IMR-90 (cell line): ENCODE measurements at regions not wholly inside any gene's neighbourhood (a gene's known extent, or its start where the extent isn't known, plus 50 kb on each side); places are given as distances from the start of the nearest gene placed in this dataset.

ENCODE experiments used
- ATAC-seq: fragments of 200-7000 bp; cut with Tn5 transposase; 2 replicates; pipeline ENCODE4 v1.9.1; 2020; ENCODE audit warnings: low read depth, mild to moderate bottlenecking, moderate library complexity
- BruUV-seq: library from RNA; stranded (reverse); fragments of 400-500 nt; replicated peaks from 2 replicates; lab custom pipeline; 2021; lab: Mats Ljungman, UMichigan
- CTCF ChIA-PET: fragments of 300-600 bp; formaldehyde crosslinking; extraction: SDS; loops from one replicate; lab custom pipeline; 2021; ENCODE audit warnings: antibody characterized with exemption; lab: Yijun Ruan, JAX
- POLR2A ChIA-PET: fragments of 300-600 bp; sonication (Branson Sonifier 250); formaldehyde crosslinking; loops from one replicate; lab custom pipeline; 2022; ENCODE audit warnings: antibody characterized with exemption; ENCODE audit not compliant: unreplicated experiment; lab: Charles Lee
- DNase-seq: peaks from one replicate; pipeline ENCODE4 v3.0.0; 2013
- H2AFZ ChIP-seq: replicated peaks from 2 replicates; pipeline ENCODE3; 2013; ENCODE audit warnings: low read length, mild to moderate bottlenecking; ENCODE audit not compliant: poor library complexity
- H2AK5ac ChIP-seq: 2 replicates; pipeline ENCODE4 v1.6.1; 2013; ENCODE audit warnings: low read depth, low read length, inconsistent platforms
- H2AK9ac ChIP-seq: replicated peaks from 2 replicates; pipeline ENCODE3; 2013; ENCODE audit warnings: mild to moderate bottlenecking, low read depth, low read length, moderate library complexity; ENCODE audit not compliant: poor library complexity
- H2BK120ac ChIP-seq: 2 replicates; pipeline ENCODE4 v1.6.1; 2013; ENCODE audit warnings: low read depth, low read length, inconsistent platforms
- H2BK15ac ChIP-seq: 3 replicates; pipeline ENCODE4 v1.6.1; 2013; ENCODE audit warnings: low read depth, low read length, inconsistent platforms
- H2BK20ac ChIP-seq: 2 replicates; pipeline ENCODE4 v1.6.1; 2013; ENCODE audit warnings: low read depth, mild to moderate bottlenecking, inconsistent platforms, low read length, moderate library complexity
- H2BK5ac ChIP-seq: 2 replicates; pipeline ENCODE4 v1.6.1; 2013; ENCODE audit warnings: mild to moderate bottlenecking, low read depth, low read length, inconsistent platforms; ENCODE audit not compliant: poor library complexity, severe bottlenecking
- H3K14ac ChIP-seq: replicated peaks from 2 replicates; pipeline ENCODE4 v1.6.1; 2013; ENCODE audit warnings: low read depth, low read length, inconsistent platforms
- H3K18ac ChIP-seq: 2 replicates; pipeline ENCODE4 v1.6.1; 2013; ENCODE audit warnings: low read depth, low read length, control low read depth
- H3K23ac ChIP-seq: 2 replicates; pipeline ENCODE4 v1.6.1; 2013; ENCODE audit warnings: low read depth, low read length, inconsistent platforms
- H3K27ac ChIP-seq: 2 replicates; pipeline ENCODE4 v1.5.1; 2013; ENCODE audit warnings: mild to moderate bottlenecking, control low read depth, low read length; ENCODE audit not compliant: insufficient read depth
- H3K27me3 ChIP-seq: 2 replicates; pipeline ENCODE4 v1.6.1; 2013; ENCODE audit warnings: low read length; ENCODE audit not compliant: control insufficient read depth, insufficient read depth
- H3K36me3 ChIP-seq: 2 replicates; pipeline ENCODE4 v1.6.1; 2013; ENCODE audit warnings: low read length, mixed read lengths; ENCODE audit not compliant: control insufficient read depth, insufficient read depth
- H3K4ac ChIP-seq: 2 replicates; pipeline ENCODE4 v1.6.1; 2013; ENCODE audit warnings: low read depth, low read length, inconsistent platforms
- H3K4me1 ChIP-seq: 2 replicates; pipeline ENCODE4 v1.6.1; 2013; ENCODE audit warnings: low read length, mixed read lengths; ENCODE audit not compliant: control insufficient read depth, insufficient read depth
- H3K4me2 ChIP-seq: 2 replicates; pipeline ENCODE4 v1.6.1; 2013; ENCODE audit warnings: low read depth, mild to moderate bottlenecking, control low read depth, low read length, moderate library complexity
- H3K4me3 ChIP-seq: 2 replicates; pipeline ENCODE4 v1.5.1; 2013; ENCODE audit warnings: low read depth, mild to moderate bottlenecking, control low read depth, low read length, moderate library complexity; ENCODE audit not compliant: insufficient read depth
- H3K56ac ChIP-seq: 2 replicates; pipeline ENCODE4 v1.6.1; 2013; ENCODE audit warnings: low read length, inconsistent platforms; ENCODE audit not compliant: insufficient read depth; ENCODE audit errors: extremely low read depth
- H3K79me1 ChIP-seq, 2 experiments: 2 replicates each; pipeline ENCODE4 v1.6.1; 2013; ENCODE audit warnings: low read length in 2 of 2, inconsistent platforms in 1 of 2, low read depth in 1 of 2
- H3K9ac ChIP-seq: 2 replicates; pipeline ENCODE4 v1.6.1; 2013; ENCODE audit warnings: low read depth, low read length, control low read depth
- H3K9me1 ChIP-seq: 2 replicates; pipeline ENCODE4 v1.6.1; 2013; ENCODE audit warnings: low read length, inconsistent platforms; ENCODE audit not compliant: insufficient read depth
- H3K9me3 ChIP-seq: 2 replicates; pipeline ENCODE4 v1.6.1; 2013; ENCODE audit warnings: low read length; ENCODE audit not compliant: control insufficient read depth, insufficient read depth
- H4K20me1 ChIP-seq: 2 replicates; pipeline ENCODE4 v1.6.1; 2013; ENCODE audit warnings: low read length, inconsistent platforms; ENCODE audit not compliant: insufficient read depth
- H4K5ac ChIP-seq: 2 replicates; pipeline ENCODE4 v1.6.1; 2013; ENCODE audit warnings: mild to moderate bottlenecking, low read depth, low read length, control low read depth
- H4K8ac ChIP-seq, 2 experiments: 2 replicates each; pipeline ENCODE4 v1.6.1; 2013; ENCODE audit warnings: low read depth in 2 of 2, low read length in 2 of 2, control low read depth in 1 of 2, inconsistent platforms in 1 of 2
- H4K91ac ChIP-seq: 2 replicates; pipeline ENCODE4 v1.6.1; 2013; ENCODE audit warnings: low read depth, low read length, inconsistent platforms; ENCODE audit not compliant: insufficient read depth
- BHLHE40 ChIP-seq: fragments of 150-350 bp; IDR thresholded peaks from 2 replicates; pipeline ENCODE4 v1.6.1; 2016; ENCODE audit warnings: mild to moderate bottlenecking, low read depth, low read length
- RAD21 ChIP-seq: IDR thresholded peaks from 2 replicates; pipeline ENCODE4 v1.6.1; 2012; ENCODE audit warnings: low read length, improper control_type of control experiment
- WGBS, 2 experiments: methylation state at CpG; one replicate each; pipeline versions ENCODE4 v1.1.5 to v1.1.7; 2013; ENCODE audit warnings: missing lambda C conversion rate in 2 of 2; ENCODE audit not compliant: insufficient read length in 1 of 2; ENCODE audit errors: extremely low coverage in 2 of 2; 5-methylcytosine and 5-hydroxymethylcytosine counted together
- dilution Hi-C: fragments of 300-500 bp; cut with HindIII; formaldehyde crosslinking; loops from one replicate; pipeline ENCODE4 v1.14.3; 2018; ENCODE audit warnings: low sequenced_read_pairs; ENCODE audit not compliant: unreplicated experiment
- in situ Hi-C: fragments of 300-500 bp; cut with MboI; formaldehyde crosslinking; loops from 3 replicates; pipeline ENCODE4 v1.14.3; 2019; ENCODE audit warnings: low sequenced_read_pairs, inconsistent platforms, mixed read lengths
- intact Hi-C: fragments of 100-400 bp; cut with micrococcal nuclease; formaldehyde crosslinking; loops from 2 replicates; pipeline ENCODE4 v1.10.0; 2022

GRCh38 chrX:140274811-140275525, 229.9 kb downstream of the SOX3 start:
- Histone ChIP-seq H2AFZ (no peak overlapping the region), H3K4me1 (no peaks in the 10 kb centered on the region), H3K9ac (no peak overlapping the region), H2AK9ac (no peak overlapping the region), H3K79me1 (no peaks in the 10 kb centered on the region), H3K56ac (no peak overlapping the region), H3K4ac (no peak overlapping the region), H2BK120ac (no peak overlapping the region), H4K5ac (no peak overlapping the region), H3K27ac (no peak overlapping the region), H3K4me3 (no peak overlapping the region), H3K9me3 (no peaks in the 10 kb centered on the region), H3K36me3 (no peaks in the 10 kb centered on the region), H3K14ac (no peak overlapping the region), H2BK20ac (no peak overlapping the region), H2BK15ac (no peak overlapping the region), H4K20me1 (no peaks in the 10 kb centered on the region), H3K23ac (no peak overlapping the region), H3K27me3 (no peaks in the 10 kb centered on the region), H3K4me2 (no peak overlapping the region), H2AK5ac (no peak overlapping the region), H4K91ac (no peak overlapping the region), H3K9me1 (no peaks in the 10 kb centered on the region), H3K18ac (no peak overlapping the region), H2BK5ac (no peak overlapping the region), H4K8ac (no peak overlapping the region)
- intact Hi-C loops = no loop called here
- CTCF ChIA-PET = no interaction called here
- POLR2A ChIA-PET = no interaction called here
- no peak for TF ChIP-seq RAD21
- TF ChIP-seq BHLHE40 = 0 out of 2 replicates have a peak, but pooled peaks have one; percentile 18
- peak; percentile 49 for DNase-seq
- WGBS, 2 experiments = 0% methylated on average over 2 of the region's 3 CpGs; no CpG with 5 or more reads in 1 of the 2 experiments
- dilution Hi-C loops = no loop called here
- in situ Hi-C loops = no loop called here
- no TSS peak for BruUV-seq
- no peak for ATAC-seq
